Loucy (cell line): ENCODE measurements at regions not wholly inside any gene's neighbourhood (a gene's known extent, or its start where the extent isn't known, plus 50 kb on each side); places are given as distances from the start of the nearest gene placed in this dataset.

Experiments used
- EZH2phosphoT487 ChIP-seq: fragments of 200-600 bp; IDR thresholded peaks from 2 replicates; pipeline ENCODE4 v1.6.1; 2018; ENCODE audit warnings: antibody characterized with exemption, mild to moderate bottlenecking, moderate library complexity, borderline replicate concordance
- TF ChIP-seq, protein P1 (sequence below): fragments of 200-600 bp; sonication (generic); conservative IDR thresholded peaks from 2 replicates; pipeline ENCODE4 v1.5.1; 2014; ENCODE audit warnings: mild to moderate bottlenecking, antibody characterized with exemption, low read length

DNA sequence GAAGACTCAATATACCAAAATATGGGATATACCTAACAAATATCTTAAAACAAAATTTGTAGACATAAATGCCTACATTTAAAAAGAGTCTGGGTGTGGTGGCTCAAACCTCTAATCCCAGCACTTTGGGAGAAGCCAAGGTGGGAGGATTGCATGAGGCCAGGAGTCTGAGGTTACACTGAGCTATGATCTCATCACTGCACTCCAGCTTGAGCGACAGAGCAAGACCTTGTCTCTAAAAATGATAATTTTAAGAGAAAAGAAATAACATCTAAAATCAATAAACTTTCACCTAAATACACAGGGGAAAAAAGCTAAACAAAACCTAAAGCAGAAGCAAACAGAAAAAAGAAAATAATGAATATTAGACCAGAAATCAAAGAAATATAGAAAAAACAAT, 102.7 kb upstream of the PBX1 start:
- TF ChIP-seq, protein P1, sequence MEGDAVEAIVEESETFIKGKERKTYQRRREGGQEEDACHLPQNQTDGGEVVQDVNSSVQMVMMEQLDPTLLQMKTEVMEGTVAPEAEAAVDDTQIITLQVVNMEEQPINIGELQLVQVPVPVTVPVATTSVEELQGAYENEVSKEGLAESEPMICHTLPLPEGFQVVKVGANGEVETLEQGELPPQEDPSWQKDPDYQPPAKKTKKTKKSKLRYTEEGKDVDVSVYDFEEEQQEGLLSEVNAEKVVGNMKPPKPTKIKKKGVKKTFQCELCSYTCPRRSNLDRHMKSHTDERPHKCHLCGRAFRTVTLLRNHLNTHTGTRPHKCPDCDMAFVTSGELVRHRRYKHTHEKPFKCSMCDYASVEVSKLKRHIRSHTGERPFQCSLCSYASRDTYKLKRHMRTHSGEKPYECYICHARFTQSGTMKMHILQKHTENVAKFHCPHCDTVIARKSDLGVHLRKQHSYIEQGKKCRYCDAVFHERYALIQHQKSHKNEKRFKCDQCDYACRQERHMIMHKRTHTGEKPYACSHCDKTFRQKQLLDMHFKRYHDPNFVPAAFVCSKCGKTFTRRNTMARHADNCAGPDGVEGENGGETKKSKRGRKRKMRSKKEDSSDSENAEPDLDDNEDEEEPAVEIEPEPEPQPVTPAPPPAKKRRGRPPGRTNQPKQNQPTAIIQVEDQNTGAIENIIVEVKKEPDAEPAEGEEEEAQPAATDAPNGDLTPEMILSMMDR = no peak
- no peak for TF ChIP-seq EZH2phosphoT487
